ENCODE measurements at regions not wholly inside any gene's neighbourhood (a gene's known extent, or its start where the extent isn't known, plus 50 kb on each side); places are given as distances from the start of the nearest gene placed in this dataset.

DNA sequence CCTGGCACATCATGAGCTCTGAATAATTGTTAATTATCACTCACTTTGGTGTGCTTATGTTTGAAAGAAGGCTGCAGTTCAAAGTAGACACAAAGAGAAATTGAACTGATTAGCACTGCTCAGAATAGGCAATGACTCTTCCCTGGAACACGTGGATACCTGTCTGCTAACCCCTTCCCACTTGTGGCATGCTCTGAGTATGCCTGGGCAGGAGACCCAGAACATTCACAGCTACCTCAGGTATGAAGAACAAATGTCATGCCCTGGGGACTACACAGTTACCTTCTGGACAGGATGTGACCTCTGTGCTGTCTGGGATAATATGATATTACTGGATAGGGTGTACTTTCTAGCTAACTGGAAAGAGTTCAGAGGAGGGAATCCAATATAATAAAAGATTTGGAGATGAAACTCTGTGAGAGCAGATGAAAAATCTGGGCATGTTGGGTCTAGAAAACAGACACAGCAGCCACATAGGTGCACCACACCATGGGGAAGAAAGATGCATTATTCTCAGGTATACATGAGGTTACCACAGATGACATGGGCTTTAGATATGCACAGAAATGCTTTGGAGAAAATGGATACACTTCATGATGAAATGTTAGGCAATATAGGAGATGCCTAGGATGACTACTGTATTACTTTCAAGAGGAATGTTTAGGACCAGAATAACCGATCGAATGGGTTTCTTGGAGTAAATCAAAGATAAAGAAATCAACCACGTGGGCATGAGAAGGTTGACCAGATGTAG lies 324.2 kb upstream of the PREP start:
- TF ChIP-seq ZNF577 (CRISPR knock-in tag; IDR thresholded peaks at IDR 0.05; ENCODE audit: borderline replicate concordance, low read depth) = no peak
- TF ChIP-seq, protein P1, sequence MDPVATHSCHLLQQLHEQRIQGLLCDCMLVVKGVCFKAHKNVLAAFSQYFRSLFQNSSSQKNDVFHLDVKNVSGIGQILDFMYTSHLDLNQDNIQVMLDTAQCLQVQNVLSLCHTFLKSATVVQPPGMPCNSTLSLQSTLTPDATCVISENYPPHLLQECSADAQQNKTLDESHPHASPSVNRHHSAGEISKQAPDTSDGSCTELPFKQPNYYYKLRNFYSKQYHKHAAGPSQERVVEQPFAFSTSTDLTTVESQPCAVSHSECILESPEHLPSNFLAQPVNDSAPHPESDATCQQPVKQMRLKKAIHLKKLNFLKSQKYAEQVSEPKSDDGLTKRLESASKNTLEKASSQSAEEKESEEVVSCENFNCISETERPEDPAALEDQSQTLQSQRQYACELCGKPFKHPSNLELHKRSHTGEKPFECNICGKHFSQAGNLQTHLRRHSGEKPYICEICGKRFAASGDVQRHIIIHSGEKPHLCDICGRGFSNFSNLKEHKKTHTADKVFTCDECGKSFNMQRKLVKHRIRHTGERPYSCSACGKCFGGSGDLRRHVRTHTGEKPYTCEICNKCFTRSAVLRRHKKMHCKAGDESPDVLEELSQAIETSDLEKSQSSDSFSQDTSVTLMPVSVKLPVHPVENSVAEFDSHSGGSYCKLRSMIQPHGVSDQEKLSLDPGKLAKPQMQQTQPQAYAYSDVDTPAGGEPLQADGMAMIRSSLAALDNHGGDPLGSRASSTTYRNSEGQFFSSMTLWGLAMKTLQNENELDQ (CRISPR knock-in tag; IDR thresholded peaks at IDR 0.05; ENCODE audit: borderline replicate concordance) = no peak
- no peak for TF ChIP-seq ZNF546 (CRISPR knock-in tag; conservative IDR thresholded peaks at IDR 0.05)
- no peak for TF ChIP-seq MED13 (CRISPR knock-in tag; IDR thresholded peaks at IDR 0.05)
- TF ChIP-seq ZNF34 (CRISPR knock-in tag; IDR thresholded peaks at IDR 0.05; ENCODE audit: borderline replicate concordance) = no peak
- TF ChIP-seq ZNF629 (CRISPR knock-in tag; conservative IDR thresholded peaks at IDR 0.05) = no peak
- TF ChIP-seq GFI1 (CRISPR knock-in tag; IDR thresholded peaks at IDR 0.05; ENCODE audit: borderline replicate concordance) = no peak
- TF ChIP-seq PCBP1 (IDR thresholded peaks at IDR 0.05; ENCODE audit: borderline replicate concordance, low read depth, low read length) = no peak
- TF ChIP-seq, protein P2, sequence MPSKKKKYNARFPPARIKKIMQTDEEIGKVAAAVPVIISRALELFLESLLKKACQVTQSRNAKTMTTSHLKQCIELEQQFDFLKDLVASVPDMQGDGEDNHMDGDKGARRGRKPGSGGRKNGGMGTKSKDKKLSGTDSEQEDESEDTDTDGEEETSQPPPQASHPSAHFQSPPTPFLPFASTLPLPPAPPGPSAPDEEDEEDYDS (CRISPR knock-in tag; IDR thresholded peaks at IDR 0.05) = no peak
- no peak for TF ChIP-seq KDM2A (CRISPR knock-in tag; IDR thresholded peaks at IDR 0.05; ENCODE audit: borderline replicate concordance, low read depth)
- no peak for TF ChIP-seq CREB1 (IDR thresholded peaks at IDR 0.05)
- no peak for TF ChIP-seq CREB1 (CRISPR knock-in tag; IDR thresholded peaks at IDR 0.05)
- TF ChIP-seq ZNF230 (CRISPR knock-in tag; IDR thresholded peaks at IDR 0.05) = no peak
- no peak for TF ChIP-seq ATF7-NPFF (CRISPR knock-in tag; IDR thresholded peaks at IDR 0.05; ENCODE audit: low read depth)
- ChIA-PET POLR2A (no interaction called here), CTCF (ENCODE audit: low intra/inter-chr PET ratio, low total read pairs) (no interaction called here)
- H3K4me2 ChIP-seq (ENCODE audit: low read depth, low read length) = no peak overlapping the region
- H3K4me3 ChIP-seq (replicated peaks in 1 of 3; ENCODE audit: insufficient read depth in 1 of 3, low read depth in 2 of 3, low read length in 3 of 3) = no peak overlapping the region
- H3K36me3 ChIP-seq (replicated peaks in 1 of 2; ENCODE audit: control insufficient read depth in 1 of 2, insufficient read depth in 2 of 2, low read length in 2 of 2) = no peaks in the 10 kb centered on the region
- no peaks in the 10 kb centered on the region for H3K27me3 ChIP-seq (ENCODE audit: control insufficient read depth in 1 of 2, insufficient read depth in 2 of 2, low read length in 2 of 2)
- no peaks in the 10 kb centered on the region for H3K4me1 ChIP-seq (ENCODE audit: insufficient read depth, low read length)
- in situ Hi-C loops (cut with HindIII; ENCODE audit: extremely low pct_ligation_motif_present, low pct_unique_long_range_greater_than_20kb) = loop anchor here (25.0 kb wide), 1 partner anchor 485 kb away; no protein-coding TSS in a partner anchor
- H3K9me3 ChIP-seq (ENCODE audit: low read length) = no peaks in the 10 kb centered on the region
- no peak for ATAC-seq
- intact Hi-C loops (cut with micrococcal nuclease; ENCODE audit: unreplicated experiment) = no loop called here
- H3K79me2 ChIP-seq (ENCODE audit: insufficient read depth, low read length) = no peaks in the 10 kb centered on the region
- H4K20me1 ChIP-seq (ENCODE audit: insufficient read depth, low read length) = no peaks in the 10 kb centered on the region
- WGBS (ENCODE audit: low lambda C conversion rate) = 25% methylated on average over 4 of the region's 4 CpGs
- H3K9ac ChIP-seq (ENCODE audit: insufficient read depth, low read depth, low read length) = no peak overlapping the region
- H3K27ac ChIP-seq (ENCODE audit: extremely low read length, insufficient read depth, low read length) = no peak overlapping the region
- FAIRE-seq = no peak
- no TSS peak for BruUV-seq (replicated peaks)
- no peak overlapping the region for H2AFZ ChIP-seq (ENCODE audit: low read length)
- no peak for DNase-seq (ENCODE audit: low spot score)
